ENCODE measurements at regions not wholly inside any gene's neighbourhood (a gene's known extent, or its start where the extent isn't known, plus 50 kb on each side); places are given as distances from the start of the nearest gene placed in this dataset.

DNA sequence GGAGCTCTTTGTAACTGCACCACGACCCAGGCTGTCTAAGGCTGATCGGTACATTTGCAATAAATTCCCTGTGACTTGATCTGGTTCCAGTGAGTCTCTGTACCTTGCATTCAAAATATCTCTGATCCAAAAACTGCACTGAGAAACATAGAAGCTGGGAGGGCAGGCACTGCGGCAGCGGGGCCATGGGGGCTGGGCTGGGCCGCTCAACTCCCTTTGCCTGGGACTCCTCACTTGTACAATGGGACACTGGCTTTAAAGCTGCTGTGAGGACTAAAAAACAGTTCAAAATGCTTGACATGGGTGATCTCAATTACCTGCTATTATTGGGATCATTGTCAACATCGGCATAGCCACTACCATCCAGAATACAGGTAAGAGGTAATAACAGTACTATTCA, 644.0 kb downstream of the AJAP1 start:
- no peak for TF ChIP-seq POLR2A (IDR thresholded peaks at IDR 0.05)
- TF ChIP-seq, protein P1, sequence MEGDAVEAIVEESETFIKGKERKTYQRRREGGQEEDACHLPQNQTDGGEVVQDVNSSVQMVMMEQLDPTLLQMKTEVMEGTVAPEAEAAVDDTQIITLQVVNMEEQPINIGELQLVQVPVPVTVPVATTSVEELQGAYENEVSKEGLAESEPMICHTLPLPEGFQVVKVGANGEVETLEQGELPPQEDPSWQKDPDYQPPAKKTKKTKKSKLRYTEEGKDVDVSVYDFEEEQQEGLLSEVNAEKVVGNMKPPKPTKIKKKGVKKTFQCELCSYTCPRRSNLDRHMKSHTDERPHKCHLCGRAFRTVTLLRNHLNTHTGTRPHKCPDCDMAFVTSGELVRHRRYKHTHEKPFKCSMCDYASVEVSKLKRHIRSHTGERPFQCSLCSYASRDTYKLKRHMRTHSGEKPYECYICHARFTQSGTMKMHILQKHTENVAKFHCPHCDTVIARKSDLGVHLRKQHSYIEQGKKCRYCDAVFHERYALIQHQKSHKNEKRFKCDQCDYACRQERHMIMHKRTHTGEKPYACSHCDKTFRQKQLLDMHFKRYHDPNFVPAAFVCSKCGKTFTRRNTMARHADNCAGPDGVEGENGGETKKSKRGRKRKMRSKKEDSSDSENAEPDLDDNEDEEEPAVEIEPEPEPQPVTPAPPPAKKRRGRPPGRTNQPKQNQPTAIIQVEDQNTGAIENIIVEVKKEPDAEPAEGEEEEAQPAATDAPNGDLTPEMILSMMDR (IDR thresholded peaks at IDR 0.05 in 4 of 5, conservative IDR thresholded peaks at IDR 0.05 in 1 of 5) = no peak

Data from gastrocnemius medialis (tissue), 4 donors.